ENCODE measurements at regions not wholly inside any gene's neighbourhood (a gene's known extent, or its start where the extent isn't known, plus 50 kb on each side); places are given as distances from the start of the nearest gene placed in this dataset.

DNA sequence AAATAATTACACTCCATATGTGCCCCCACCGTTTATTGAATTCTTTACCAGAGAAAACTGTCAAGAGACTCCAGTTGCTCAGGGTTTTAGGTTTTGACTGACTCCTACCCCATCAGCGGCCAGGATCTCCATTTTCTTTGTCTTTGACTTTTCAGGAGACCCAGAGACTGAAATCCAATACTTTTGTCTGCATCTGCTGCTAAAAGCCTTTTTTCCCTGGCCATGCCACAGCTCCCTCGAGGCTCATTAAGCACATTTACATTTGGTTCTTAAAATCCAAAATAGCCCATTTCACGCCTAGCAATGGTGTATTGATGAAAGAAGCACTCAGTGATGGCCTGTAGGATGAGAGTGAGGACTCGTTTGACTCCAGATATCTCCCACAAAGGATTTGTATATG, 332.6 kb upstream of the ACVR2A start:
- TF ChIP-seq, protein P1, sequence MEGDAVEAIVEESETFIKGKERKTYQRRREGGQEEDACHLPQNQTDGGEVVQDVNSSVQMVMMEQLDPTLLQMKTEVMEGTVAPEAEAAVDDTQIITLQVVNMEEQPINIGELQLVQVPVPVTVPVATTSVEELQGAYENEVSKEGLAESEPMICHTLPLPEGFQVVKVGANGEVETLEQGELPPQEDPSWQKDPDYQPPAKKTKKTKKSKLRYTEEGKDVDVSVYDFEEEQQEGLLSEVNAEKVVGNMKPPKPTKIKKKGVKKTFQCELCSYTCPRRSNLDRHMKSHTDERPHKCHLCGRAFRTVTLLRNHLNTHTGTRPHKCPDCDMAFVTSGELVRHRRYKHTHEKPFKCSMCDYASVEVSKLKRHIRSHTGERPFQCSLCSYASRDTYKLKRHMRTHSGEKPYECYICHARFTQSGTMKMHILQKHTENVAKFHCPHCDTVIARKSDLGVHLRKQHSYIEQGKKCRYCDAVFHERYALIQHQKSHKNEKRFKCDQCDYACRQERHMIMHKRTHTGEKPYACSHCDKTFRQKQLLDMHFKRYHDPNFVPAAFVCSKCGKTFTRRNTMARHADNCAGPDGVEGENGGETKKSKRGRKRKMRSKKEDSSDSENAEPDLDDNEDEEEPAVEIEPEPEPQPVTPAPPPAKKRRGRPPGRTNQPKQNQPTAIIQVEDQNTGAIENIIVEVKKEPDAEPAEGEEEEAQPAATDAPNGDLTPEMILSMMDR (IDR thresholded peaks at IDR 0.05) = no peak
- ATAC-seq (ENCODE audit: low FRiP score) (no peak), DNase-seq (ENCODE audit: low spot score) (no peak)

DNA sequence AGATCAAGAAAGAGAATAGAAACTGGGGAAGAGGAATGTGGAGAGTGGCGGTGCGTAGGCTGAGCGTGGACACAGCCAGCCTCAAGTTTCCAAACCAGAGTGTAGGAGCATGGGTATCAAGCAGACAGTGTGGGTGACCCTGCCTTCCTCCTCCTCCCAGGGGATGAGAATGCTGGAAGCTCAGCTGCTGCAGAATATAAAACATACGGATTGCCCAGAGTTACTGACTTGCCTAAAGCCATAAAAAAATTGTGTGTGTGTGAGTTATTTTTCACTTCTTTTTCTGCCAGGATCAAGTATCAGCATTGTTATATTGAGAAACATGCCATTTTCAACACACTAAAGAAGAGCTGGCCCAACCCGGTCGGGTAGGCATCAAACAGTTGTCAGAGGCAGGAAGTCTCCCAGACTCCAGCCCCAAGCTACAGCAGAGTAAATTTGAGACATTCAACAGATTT, 333.3 kb upstream of the ACVR2A start:
- DNase-seq (ENCODE audit: low spot score) = no peak

DNA sequence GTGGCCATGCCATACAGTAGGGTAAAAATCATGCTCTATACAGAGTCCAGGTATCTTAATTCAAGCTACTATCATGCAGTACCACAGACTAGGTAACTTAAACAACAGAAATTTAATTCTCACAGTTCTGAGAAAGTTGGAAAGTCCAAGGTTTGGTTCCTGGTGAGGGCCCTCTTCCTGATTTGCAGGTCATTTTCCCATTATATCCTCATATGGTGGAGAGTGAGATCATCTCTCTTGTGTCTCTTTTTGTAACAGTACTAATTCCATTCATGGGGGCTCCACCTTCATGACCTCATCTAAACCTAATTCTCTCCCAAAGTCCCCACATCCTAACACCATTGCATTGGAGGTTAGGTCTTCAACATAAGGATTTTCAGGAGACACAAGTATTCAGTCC, 335.0 kb upstream of the ACVR2A start:
- ATAC-seq (ENCODE audit: low FRiP score) = no peak
- TF ChIP-seq, protein P1 (IDR thresholded peaks at IDR 0.05) = no peak
- DNase-seq (ENCODE audit: low spot score) = no peak

More for the DNA sequence above, 333.3 kb upstream of the ACVR2A start:
- ATAC-seq (ENCODE audit: low FRiP score) = no peak
- TF ChIP-seq, protein P1 (IDR thresholded peaks at IDR 0.05) = no peak

DNA sequence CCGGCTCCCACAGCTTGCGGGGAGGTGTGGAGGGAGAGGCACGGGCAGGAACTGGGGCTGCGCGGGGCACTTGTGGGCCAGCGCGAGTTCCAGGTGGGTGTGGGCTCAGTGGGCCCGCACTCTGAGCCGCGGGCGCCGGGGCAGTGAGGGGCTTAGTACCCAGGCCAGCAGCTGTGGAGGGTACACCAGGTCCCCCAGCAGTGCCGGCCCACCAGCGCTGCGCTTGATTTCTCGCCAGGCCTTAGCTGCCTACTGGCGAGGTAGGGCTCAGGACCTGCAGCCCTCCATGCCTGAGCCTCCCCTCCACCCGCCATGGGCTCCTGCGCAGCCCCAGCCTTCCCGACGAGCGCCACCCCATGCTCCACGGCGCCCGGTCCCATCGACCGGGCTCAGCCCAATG, 337.9 kb upstream of the ACVR2A start:
- DNase-seq (ENCODE audit: low spot score) (no peak), ATAC-seq (ENCODE audit: low FRiP score) (no peak)
- TF ChIP-seq, protein P1 (IDR thresholded peaks at IDR 0.05) = no peak

DNA sequence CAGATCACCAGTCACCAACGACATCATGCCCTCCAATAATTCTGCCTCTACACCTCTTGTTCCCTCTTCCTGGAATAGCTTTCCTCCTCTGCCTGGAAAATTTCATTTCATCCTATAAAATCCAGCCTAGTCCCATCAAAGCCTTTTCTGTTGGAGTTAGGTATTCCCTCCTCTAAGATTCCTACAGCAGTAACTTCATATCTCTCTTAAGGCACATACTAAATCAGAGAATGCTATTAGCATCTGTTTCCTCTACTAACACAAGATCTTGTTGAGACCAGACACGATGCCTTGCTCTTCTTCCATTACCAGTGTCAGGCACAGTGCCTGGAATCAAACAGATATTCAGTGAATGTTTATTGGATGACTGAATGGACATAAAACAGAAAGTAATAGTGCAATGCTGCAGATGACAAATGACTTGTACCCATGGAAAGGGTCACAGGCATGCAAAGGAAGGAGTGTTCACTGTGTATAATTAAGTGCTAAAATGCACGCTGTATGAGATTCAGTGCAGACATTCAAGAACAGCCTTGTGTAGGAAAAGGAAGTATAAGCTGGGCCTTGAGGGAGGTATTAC, 342.0 kb upstream of the ACVR2A start:
- ATAC-seq (ENCODE audit: low FRiP score) = no peak
- TF ChIP-seq, protein P1 (IDR thresholded peaks at IDR 0.05) = no peak
- no peak for DNase-seq (ENCODE audit: low spot score)

DNA sequence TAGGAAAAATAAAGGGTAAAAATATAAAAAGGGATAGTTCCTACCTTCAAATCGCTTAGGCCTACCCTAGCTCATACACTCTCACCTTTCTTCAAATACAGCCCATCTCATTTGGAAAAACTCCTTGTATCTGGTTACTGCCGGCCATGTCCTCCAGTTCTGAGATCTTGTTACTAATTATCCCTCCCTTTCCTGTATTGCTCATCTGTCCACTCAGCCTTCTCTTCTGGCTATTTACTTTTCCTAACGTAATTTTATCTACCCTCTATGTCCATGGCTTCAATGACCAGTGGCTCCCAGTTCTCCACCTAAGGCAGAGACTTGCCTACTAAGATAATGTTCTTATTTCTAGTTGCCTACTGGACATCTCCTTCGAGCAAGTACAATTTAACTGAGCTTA, 342.9 kb upstream of the ACVR2A start:
- ATAC-seq (ENCODE audit: low FRiP score) (no peak), DNase-seq (ENCODE audit: low spot score) (no peak)
- TF ChIP-seq, protein P1 (IDR thresholded peaks at IDR 0.05) = no peak

DNA sequence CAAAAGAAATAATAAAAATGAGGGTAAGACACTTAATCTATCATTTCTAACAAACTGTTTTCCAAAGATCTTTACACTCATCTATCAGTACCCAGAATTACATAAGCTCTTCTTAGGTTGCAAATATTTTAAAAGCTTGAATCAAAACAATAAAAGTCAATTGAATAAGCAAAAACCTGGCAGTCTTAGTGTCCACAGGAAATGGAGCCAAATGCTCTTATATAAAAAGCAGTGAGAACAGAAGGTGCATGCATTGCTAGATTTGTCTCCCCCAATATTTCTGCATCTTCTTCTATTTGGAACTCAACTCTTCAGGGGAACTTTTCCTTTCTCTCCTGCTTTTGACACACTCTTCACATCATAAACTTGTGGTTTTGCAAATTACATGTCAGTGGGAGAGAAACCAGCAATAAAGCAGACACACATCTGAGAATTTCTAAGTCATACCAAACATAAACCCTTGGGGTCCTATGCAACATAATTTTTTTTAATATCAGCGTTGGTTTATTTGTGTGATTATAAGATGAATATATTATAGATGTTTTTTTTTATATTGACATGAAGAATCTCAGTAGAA, 343.9 kb upstream of the ACVR2A start:
- ATAC-seq (ENCODE audit: low FRiP score) (no peak), DNase-seq (ENCODE audit: low spot score) (no peak)
- TF ChIP-seq, protein P1 (IDR thresholded peaks at IDR 0.05) = no peak

All from omental fat pad (tissue), 3 donors.